ENCODE measurements at regions not wholly inside any gene's neighbourhood (a gene's known extent, or its start where the extent isn't known, plus 50 kb on each side); places are given as distances from the start of the nearest gene placed in this dataset.

- Mint-ChIP-seq H3K4me3 (no peak overlapping the region), H3K9me3 (no peaks in the 10 kb centered on the region), H3K27ac (no peak overlapping the region), H3K36me3 (no peaks in the 10 kb centered on the region), H3K4me1 (no peaks in the 10 kb centered on the region), H3K27me3 (ENCODE audit: low read depth in 3 of 3) (peaks cover 35 to 40% (median 37%) of the 10 kb centered on the region in 3 donors)
- Histone ChIP-seq H4K20me1 (ENCODE audit: insufficient read depth, low read length) (no peaks in the 10 kb centered on the region), H3K27me3 (ENCODE audit: control insufficient read depth in 2 of 2, insufficient read depth in 2 of 2, low read length in 2 of 2) (peaks cover 2 to 28% of the 10 kb centered on the region in 2 donors), H3K4me1 (ENCODE audit: control insufficient read depth in 1 of 2, insufficient read depth in 2 of 2, low read length in 2 of 2) (no peaks in the 10 kb centered on the region), H3K79me2 (ENCODE audit: insufficient read depth, low read length) (no peaks in the 10 kb centered on the region), H3K9me3 (replicated peaks in 1 of 2; ENCODE audit: control insufficient read depth in 1 of 2, insufficient read depth in 1 of 2, low read length in 2 of 2) (no peaks in the 10 kb centered on the region), H3K4me2 (replicated peaks; ENCODE audit: extremely low read depth, low read length, poor library complexity, severe bottlenecking) (no peak overlapping the region), H2AFZ (ENCODE audit: insufficient read depth, low read depth, low read length, poor library complexity, severe bottlenecking) (no peak overlapping the region), H3K36me3 (replicated peaks in 1 of 2; ENCODE audit: control insufficient read depth in 1 of 2, insufficient read depth in 2 of 2, low read length in 2 of 2) (no peaks in the 10 kb centered on the region), H3K4me3 (replicated peaks in 1 of 3; ENCODE audit: low read depth in 2 of 3, low read length in 3 of 3) (no peak overlapping the region), H3K9ac (ENCODE audit: insufficient read depth, low read length, poor library complexity, severe bottlenecking) (no peak overlapping the region), H3K27ac (ENCODE audit: low read depth in 1 of 2, low read length in 2 of 2) (no peak overlapping the region)
- TF ChIP-seq CTCF (IDR thresholded peaks at IDR 0.05): no peak
- no peak for DNase-seq
- 60% methylated on average over 2 of the region's 5 CpGs for WGBS (ENCODE audit: insufficient coverage)
- intact Hi-C loops (cut with micrococcal nuclease): no loop called here
Measured at GRCh38 chr1:18560692-18561091, 70.0 kb upstream of the PAX7 start.

- H3K4me3 Mint-ChIP-seq: no peak overlapping the region
- no peaks in the 10 kb centered on the region for H4K20me1 ChIP-seq (ENCODE audit: insufficient read depth, low read length)
- no peaks in the 10 kb centered on the region for H3K4me1 ChIP-seq (ENCODE audit: control insufficient read depth in 1 of 2, insufficient read depth in 2 of 2, low read length in 2 of 2)
- H3K4me2 ChIP-seq (replicated peaks; ENCODE audit: extremely low read depth, low read length, poor library complexity, severe bottlenecking): no peak overlapping the region
- H3K36me3 Mint-ChIP-seq: no peaks in the 10 kb centered on the region
- H3K36me3 ChIP-seq (replicated peaks in 1 of 2; ENCODE audit: control insufficient read depth in 1 of 2, insufficient read depth in 2 of 2, low read length in 2 of 2): no peaks in the 10 kb centered on the region
- intact Hi-C loops (cut with micrococcal nuclease): no loop called here
- DNase-seq: no peak
- peaks cover 33 to 39% (median 34%) of the 10 kb centered on the region in 3 donors for H3K27me3 Mint-ChIP-seq (ENCODE audit: low read depth in 3 of 3)
- peak overlapping the region in 2 of 7 donors; percentile 5 to 50 for H3K27ac Mint-ChIP-seq
- no peaks in the 10 kb centered on the region for H3K4me1 Mint-ChIP-seq
- H3K27me3 ChIP-seq (ENCODE audit: control insufficient read depth in 2 of 2, insufficient read depth in 2 of 2, low read length in 2 of 2): peaks cover 2 to 26% of the 10 kb centered on the region in 2 donors
- 47% methylated on average over 3 of the region's 9 CpGs for WGBS (ENCODE audit: insufficient coverage)
- H3K9me3 ChIP-seq (replicated peaks in 1 of 2; ENCODE audit: control insufficient read depth in 1 of 2, insufficient read depth in 1 of 2, low read length in 2 of 2): no peaks in the 10 kb centered on the region
- no peaks in the 10 kb centered on the region for H3K79me2 ChIP-seq (ENCODE audit: insufficient read depth, low read length)
- no peak overlapping the region for H2AFZ ChIP-seq (ENCODE audit: insufficient read depth, low read depth, low read length, poor library complexity, severe bottlenecking)
- H3K9ac ChIP-seq (ENCODE audit: insufficient read depth, low read length, poor library complexity, severe bottlenecking): no peak overlapping the region
- no peak overlapping the region for H3K4me3 ChIP-seq (replicated peaks in 1 of 3; ENCODE audit: low read depth in 2 of 3, low read length in 3 of 3)
- H3K27ac ChIP-seq (ENCODE audit: low read depth in 1 of 2, low read length in 2 of 2): no peak overlapping the region
- H3K9me3 Mint-ChIP-seq: no peaks in the 10 kb centered on the region
- no peak for TF ChIP-seq CTCF (IDR thresholded peaks at IDR 0.05)
Measured at GRCh38 chr1:18561967-18562366, 68.7 kb upstream of the PAX7 start.
